SW480 (cell line): ENCODE measurements at regions not wholly inside any gene's neighbourhood (a gene's known extent, or its start where the extent isn't known, plus 50 kb on each side); places are given as distances from the start of the nearest gene placed in this dataset.

Experiments
- DNase-seq: peaks from one replicate; pipeline ENCODE4 v3.0.0-alpha.2; 2016; ENCODE audit warnings: low spot score

DNA sequence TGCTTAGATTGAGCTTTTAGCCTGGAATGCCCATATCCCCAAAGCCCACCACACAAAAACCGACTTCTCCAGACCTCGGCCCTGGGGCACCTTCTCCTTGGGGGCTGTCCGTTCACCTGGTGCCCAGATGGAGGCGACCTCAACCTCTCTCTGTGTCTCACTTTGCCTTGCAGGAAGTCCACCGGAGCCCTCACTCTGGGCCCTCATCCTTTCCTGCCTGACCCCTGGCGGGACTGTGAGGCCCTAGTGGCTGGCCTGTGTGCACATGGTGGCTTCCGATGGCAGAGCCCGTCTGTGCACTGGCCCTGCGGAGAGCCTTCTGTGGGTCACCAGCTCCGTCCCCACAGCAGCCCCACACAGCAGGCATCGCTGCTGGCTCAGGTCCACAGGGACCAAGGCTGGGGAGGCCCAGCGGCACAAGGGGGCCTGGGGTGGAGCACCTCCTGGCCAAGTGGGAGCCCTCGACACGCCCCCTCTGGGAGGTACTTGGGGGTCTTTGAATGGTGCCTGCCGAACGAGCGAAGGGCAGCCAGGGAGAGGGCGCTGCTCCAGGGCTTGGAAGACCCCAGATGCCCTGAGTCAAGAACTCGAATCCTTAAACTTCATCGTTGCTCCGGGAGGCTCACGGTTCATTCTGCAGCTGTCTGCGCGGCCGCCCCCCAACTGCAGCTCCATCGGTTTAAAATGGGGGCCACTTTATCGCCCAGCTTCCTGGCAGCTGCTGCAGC is 97.2 kb upstream of the ADRA2C start:
- no peak for DNase-seq

DNA sequence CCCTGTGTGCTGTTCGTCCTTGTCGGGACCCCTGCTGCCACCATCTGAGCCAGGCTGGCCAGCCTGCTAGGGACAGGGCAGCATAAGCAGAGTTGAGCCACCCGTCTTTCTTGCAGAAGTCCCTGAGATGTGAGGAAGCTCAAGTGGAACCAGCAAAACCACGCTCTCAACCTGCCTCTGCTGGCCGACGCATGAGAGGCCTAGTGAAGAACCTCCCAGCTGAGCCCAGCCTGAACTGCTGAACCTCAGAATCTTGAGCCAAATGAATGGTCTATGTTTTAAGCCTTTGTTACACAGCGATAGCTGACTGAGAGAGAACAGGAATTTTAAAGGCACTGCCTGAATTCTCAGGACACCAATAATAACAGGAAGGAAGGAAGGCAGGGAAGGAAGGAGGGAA is 98.9 kb upstream of the ADRA2C start:
- no peak for DNase-seq

DNA sequence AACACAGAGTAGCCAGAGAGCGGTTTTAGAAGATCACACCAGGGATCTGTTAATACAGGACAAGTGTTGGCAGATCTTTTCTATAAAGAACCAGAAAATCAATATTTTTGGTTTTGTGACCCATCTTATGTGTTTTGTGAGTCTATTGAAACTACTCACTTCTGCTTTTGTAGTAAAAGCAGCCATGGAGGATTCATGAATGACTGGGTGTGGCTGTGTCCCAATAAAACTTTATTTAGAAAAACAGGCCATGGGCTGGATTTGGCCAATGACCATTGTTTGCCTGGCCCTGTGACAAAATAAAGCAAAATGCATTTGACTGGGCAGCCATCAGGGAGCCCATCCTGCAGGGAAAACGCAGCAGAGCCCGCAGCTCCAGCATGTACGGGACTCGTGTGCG is 99.9 kb upstream of the ADRA2C start:
- DNase-seq, result no peak

DNA sequence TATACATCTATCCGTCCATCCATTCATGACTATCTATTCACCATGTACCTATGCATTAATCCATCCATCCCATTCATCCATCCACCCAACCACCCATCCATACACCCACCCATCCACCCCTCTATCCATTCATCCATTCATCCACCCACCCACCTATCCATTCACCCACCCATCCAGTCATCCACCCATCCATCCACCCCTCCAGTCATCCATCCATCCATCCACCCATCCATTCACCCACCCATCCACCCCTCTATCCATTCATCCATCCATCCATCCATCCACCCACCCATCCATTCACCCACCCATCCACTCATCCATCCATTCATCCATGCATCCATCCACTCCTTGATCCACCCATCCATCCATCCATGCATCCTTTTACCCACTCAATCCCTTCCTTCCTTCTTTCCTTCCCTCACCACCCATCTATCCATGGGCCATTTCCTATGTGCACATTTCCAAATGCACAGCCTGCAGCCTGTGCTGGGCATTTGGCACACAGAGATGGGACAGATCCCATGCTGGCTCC is 100.8 kb upstream of the ADRA2C start:
- no peak for DNase-seq

DNA sequence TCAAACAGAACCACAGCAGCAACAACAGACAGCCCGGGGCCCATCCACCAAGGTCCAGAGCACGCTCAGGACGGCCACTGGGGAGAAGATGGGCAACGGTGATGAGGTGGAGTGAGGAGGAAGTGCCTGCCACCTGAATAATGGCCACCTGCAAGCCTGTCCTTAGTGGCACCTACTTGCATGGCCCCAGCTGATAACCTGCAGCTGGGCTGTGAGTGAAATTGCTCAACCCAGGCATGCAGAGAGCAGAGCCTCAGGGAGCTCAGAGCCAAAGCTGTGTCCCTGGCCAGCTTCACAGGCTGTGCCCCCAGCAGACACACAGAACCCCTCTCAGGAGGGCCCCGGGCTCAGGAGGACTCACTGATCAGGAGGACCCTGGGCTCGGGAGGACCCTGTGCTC is 102.4 kb upstream of the ADRA2C start:
- no peak for DNase-seq

DNA sequence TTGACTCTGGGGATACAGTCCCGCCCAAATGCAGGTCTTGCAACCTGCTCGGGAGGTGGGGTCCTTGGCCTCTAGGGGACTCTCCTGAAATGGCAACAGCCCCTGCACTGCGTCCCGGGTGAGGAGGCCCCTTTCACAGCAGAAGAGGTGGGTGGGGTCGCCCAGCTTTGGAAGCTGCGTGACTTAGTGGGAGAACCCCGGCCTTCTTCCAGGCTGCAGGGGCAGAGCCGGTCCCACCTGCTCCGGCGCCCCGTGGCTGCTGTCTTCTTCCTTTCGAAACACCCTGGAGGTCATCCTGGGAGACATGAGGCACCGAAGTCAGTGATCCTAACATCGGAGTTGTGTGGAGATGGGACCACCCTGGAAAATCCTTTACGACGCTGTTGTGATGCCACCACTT is 103.7 kb upstream of the ADRA2C start:
- no peak for DNase-seq

DNA sequence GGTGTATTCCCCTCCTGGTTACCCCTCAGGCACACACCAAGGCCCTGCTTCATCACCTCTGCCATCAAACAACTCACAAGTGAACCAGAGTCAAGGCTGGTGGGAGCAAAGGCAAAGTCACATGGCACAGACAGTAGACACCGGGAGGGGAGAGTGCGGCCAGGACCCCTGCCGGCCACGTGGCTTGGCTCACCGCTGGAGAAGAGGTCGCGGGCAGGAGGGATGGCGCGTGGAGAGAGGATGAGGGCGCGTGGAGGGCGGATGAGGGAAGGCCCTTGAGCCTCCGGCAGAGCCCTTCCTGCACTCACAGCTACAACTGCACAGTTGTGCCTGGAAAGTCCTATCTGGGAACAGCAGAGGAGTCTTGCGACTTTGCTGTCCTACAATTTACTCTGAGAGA is 104.2 kb upstream of the ADRA2C start:
- no peak for DNase-seq

DNA sequence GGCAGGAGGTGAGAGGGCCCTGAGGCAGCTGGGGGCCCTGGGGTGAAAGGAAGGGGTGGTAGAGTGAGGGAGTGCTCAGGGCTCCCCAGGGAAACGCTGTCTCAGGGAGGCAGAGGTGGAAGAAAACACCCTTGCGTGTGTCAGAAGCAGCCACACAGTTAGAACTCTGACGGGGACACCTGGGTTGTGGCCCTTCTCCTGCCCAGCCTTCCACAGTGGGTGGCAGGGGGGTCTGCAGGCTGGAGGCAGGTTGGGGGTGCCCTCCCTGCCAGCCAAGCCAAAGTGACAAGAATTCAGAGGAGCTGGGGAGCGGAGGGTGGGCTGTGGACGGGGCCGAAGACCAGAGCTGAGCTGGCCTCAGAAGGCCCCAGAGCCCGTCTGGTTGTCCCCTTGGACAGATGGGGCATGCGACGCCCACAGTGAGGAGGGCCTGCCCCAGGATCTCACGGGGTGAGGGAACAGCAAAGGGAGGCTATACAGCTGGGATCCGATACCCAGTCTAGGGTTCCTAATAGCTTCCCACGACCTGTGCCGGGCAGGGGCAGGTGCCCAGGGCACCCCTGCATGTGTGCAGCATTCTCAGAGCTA is 105.2 kb upstream of the ADRA2C start:
- DNase-seq, result no peak

DNA sequence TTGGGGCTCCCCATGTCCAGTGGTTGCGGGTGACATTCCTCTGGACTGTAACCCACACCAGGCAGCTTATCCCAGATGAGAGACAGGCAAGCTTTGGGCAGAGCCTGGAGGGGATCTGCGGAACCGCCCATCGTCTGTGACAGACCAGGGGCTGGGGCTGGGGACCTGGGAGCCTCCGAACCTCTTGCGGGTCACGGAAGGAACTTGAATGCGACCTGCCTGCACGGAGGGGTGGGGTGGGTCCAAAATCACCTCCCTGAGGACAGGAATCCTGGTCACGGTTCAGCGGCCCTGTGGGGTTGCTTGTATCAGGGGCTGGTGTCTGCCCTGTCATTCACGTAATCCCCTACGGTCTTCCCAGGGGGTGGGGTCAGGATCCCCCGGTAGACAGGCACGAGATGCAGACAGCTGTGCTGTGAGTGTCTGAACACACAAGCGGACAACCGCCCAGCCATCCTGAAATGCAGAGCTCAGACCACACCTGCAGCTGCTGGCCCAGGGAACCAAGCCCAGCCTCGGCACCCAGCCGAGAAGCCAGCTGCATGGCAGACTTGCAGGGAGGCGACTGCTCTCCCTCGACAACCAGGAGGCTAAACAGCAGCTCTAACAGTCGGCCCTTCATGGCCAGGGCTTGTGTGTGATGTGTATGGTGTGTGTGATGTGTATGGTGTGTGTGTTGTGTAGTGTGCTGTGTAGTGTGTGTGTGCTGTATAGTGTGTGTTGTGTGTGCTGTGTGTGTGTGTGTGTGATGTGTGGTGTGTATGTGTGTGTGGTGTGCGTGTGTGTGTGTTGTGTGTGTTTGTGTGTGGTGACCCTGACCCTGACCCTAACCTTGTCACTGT is 105.9 kb upstream of the ADRA2C start:
- no peak for DNase-seq

DNA sequence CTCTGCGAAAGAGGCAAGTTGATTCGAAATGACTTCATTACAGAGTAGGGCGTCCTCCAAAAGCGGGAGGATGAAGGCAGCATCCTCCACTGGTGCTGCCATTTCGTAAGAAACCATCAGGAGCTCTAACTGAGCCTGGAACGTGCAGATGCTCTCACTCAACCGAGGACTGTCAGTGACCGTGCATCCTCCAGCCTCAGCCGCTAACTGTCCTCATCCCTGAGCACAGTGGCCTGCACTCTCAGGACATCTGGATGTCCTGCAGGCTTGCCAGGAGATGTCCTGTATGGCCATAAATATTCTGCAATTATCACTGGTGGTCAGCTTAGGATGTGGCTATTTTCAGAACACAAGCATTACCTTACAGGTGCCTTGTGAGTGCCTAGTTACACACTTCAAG is 107.1 kb upstream of the ADRA2C start:
- no peak for DNase-seq

DNA sequence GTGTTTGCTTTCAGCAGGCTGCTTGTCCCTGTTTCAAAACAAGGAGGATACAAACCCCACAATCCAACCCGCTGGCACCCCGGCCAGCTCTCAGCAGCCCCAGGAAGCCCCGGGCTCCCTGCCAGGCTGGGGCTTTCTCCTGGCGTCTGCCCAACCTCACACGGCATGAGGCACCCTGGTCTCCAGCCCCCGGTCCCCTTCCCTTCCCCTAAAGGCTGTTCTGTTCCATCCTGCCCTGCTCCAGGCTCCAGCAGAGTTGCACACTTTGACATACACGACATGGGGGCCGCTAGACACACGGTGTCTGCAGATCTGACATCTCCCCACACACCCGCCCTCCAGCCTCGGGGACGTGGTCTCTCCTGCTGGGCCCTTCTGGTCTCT is 107.7 kb upstream of the ADRA2C start:
- DNase-seq, result no peak

DNA sequence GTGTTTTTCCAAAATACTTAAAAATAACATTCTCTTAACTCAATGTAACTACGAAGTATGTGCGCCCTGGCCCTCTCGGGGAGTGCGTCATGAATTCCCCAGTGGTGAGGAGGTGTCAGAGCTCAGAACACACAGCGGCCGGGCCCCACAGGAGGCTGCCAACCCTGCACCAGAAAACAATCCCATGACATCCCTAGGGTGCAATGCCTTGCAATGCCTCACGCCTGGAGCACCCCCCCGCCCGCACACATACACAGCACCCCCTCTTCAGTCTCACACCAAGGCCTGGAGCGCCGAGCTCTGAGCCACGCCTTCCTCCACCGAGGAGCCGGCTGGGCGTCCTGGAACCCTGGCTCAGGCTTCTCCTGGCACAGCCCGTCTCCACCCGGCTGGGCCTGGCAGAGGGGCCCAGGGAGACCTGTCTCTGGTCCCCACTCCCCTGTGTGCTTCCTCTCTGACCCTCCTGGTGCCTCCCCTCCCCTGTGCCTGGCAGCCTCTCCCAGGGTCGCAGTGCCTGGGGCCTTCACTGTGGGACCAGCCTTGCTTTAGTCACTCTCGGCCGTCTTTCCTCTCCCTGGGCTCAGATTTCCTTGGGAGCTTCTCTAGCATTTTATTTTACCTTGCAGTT is 108.2 kb upstream of the ADRA2C start:
- DNase-seq, result no peak

DNA sequence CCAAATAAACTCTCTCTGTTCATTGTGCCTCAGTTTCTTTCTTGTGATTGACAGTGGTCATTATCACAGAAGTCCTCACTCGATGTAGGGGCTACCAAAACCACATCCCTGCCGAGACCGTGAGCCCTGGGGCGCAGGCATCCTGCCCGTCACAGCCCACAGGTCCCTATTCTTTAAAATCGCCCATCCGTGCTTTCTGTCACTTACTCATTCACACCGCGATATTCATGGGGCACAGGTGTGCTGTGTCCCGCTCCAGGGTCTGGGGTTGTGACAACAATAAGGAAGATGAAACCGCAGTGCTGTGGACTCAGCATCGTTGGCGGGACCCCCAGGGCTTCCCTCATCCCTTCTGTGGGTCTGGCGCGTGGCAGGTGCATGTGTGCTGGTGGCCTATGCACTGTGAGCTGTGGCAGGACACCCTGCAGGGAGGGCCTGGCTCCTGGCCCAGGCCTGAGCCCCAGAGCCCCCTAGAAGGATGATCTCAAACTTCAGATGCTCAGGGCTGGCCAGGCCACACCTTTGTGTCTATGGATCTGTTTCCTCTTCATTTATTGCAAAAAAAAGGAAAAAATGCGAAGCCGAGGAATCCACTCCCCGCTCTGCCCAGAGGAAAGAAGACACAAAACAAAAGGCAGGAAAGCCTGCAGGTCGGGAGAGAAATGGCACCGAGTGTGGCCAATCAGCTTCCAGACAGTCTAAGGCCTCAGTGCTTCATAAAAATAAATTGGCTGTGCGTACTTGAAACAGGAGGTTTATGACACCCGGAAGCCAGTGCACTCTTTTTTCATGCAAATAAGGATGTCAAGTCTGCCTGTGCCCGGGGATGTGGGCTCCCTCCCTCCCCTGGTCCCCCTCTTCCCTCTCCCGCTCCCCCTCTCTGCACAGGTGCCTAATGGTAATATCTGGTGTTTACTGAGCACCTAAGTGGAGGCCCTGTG is 109.5 kb upstream of the ADRA2C start:
- DNase-seq, result no peak

DNA sequence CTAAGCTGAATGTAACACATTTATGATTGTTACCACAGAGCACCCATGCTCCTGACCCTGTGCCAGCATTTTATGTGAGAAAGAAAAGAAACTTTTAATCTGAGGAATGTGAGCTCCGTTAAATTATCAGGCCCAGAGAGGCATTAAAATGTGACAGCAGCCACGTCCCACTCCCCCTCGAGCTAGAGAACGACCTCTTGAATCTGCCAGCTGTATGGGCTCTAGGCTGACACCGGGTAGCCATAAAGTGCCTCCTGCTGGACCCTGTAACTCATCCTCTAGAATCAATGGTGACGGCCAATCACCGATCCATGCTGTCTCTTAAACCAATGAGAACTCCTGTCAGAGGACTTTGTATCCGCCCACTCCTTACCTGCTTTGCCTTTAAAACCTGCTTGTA is 110.2 kb upstream of the ADRA2C start:
- DNase-seq, result no peak

DNA sequence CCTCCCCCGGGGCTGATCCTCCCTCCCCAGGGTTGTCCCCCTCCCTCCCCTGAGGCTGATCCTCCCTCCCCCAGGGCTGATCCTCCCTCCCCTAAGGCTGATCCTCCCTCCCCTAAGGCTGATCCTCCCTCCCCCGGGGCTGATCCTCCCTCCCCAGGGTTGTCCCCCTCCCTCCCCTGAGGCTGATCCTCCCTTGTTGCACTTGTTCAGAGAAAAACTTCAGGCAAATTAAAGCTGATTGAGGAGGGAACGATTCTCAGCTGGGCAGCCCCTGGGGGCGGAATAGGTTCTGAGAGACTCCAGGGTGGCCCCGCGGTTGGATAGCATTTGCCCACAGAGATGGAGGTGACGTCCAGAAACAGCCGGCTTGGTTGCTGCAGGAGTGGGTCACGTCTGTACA is 110.7 kb upstream of the ADRA2C start:
- no peak for DNase-seq

DNA sequence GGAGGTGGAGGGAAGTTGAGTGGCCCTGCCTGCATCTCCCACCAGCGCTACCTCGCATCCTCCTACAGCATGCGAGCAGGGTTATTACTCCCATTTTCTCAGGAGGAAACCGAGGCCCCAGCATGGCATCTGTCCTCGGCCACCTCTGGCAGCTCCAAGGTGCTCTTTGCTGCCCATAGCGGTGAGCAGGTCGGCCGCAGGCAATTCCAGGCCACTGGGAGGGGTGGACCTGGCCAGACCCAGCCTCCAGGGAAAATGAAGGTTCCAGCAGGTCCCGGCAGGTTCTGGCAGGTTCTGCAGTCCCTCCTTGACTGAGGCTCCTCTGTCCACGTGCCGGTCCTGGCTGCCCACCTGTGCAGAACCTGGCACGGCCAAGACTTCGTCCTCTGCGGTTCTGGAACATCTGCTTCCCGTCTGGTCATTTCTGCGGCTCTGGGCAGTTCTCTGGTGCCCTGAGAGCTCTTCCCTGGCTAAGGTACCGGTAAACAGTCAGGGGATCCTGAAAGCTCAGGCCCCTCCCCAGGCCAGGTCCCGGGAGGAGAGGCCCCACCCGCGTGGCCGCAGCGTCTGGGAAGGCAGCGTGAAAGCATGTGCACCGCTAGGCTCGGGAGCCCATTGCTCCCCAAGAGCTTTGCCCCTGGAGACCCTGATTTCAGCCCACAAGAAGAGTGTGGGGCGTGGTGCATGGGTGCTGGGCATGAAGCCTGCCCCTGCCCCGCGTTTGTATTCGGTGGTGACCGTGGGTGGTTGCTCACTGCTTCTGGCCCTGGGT is 112.0 kb upstream of the ADRA2C start:
- no peak for DNase-seq

DNA sequence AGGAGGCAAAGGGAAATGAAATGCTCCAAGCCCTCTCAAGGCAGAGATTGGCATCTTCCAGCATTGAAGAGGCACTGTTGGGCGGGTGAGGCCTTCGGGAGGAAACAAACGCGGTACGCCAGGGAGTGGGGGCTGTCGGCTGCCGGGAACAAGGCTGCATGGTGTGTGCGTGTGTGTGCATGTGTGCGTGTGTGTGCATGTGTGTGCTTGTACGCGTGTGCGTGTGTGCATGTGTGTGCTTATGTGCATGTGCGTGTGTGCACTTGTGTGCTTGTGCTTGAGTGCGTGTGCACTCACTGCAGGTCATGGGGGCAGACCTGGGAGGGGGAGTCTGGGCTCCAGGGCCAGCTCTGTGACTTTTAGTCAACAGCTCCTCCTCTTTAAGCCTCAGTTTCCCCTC is 113.6 kb upstream of the ADRA2C start:
- DNase-seq, result no peak

DNA sequence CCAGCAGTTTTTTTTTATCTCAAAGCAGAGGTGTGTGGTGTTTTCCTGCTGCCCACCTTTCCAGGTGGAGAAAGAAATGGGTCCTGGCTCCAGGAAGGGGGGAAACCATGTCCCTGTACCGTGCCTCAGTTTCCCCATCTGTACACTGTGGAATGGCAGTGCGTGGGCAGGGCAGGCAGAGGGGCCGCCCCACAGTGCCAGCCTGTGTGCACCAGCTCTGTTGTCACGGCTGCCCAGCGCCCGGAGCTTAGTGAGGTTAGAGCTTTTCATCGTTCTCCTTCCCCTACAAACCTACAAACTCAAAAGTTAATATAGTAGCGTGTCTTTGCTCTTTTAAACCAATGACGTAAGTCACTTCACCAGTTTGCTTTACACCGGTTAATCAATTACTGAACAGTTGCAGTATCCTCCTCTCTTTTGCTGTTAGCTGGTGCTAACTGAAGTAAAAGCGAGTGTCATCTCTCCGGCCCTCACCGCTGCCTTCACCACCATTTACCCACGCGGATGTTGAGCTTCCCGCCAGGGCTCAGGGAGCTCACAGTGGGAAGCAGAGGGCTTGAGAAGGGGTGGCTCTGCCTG is 114.8 kb upstream of the ADRA2C start:
- no peak for DNase-seq

DNA sequence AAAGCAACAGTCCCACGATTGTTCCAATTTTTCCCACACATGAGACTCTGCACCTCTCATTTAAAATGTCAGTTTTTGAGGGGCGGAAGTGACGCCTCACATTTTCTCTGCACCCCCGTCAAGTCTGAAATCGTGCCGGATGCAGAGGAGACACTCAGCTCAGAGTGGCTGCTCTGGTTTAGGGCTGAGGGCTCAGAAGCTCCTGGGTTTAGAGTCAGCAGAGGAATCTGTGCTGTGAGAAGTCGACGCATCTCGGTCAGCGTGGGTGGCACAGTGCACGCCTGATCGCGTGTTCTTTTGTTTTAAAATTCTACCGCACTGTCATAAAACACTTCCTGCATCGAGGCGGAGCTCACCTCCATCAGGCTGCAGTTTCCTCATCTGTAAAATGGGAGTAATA is 116.7 kb upstream of the ADRA2C start:
- DNase-seq, result no peak

DNA sequence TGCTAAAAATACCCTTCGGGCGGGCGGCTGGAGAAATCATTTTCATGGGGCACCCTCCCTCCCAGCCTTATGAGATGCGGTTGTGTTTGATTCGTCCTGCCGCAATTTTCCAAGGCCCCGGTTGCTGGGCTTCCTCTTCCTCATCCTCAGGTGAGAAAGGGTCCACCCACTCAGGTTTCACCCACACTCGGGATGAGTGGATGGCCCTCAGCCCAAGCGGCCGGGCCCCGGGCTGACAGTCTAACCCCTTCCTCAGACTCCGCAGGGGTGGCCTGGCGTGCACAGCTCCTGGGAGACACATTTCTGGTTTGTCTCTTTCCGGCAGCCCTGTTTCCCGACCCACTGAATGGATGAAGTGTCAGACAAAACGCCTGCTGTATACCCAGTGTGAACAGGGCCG is 116.5 kb upstream of the LRPAP1 start:
- DNase-seq, result no peak
